SK-N-SH treated with all-trans-retinoic acid at 6 μM for 48 hours (cell line): ENCODE measurements at regions not wholly inside any gene's neighbourhood (a gene's known extent, or its start where the extent isn't known, plus 50 kb on each side); places are given as distances from the start of the nearest gene placed in this dataset.

Source experiments
- CSRNP3 ChIP-seq: fragments of 250-450 bp; sonication (Bioruptor Pico); IDR thresholded peaks from 2 replicates; pipeline ENCODE4 v1.5.1; 2021; ENCODE audit warnings: mild to moderate bottlenecking, moderate library complexity
- ESRRG ChIP-seq: fragments of 250-450 bp; sonication (Bioruptor Pico); IDR thresholded peaks from 2 replicates; pipeline ENCODE4 v1.6.1; 2021; ENCODE audit warnings: mild to moderate bottlenecking
- ISL1 ChIP-seq: fragments of 250-450 bp; sonication (Bioruptor Pico); IDR thresholded peaks from 2 replicates; pipeline ENCODE4 v2.1.2; 2022; ENCODE audit warnings: mild to moderate bottlenecking, moderate library complexity
- OSR1 ChIP-seq: fragments of 250-450 bp; sonication (Bioruptor Pico); IDR thresholded peaks from 2 replicates; pipeline ENCODE4 v1.8.0; 2022; ENCODE audit warnings: moderate library complexity, mild to moderate bottlenecking, inconsistent platforms
- PPARA ChIP-seq: fragments of 250-450 bp; sonication (Bioruptor Pico); IDR thresholded peaks from 2 replicates; pipeline ENCODE4 v1.5.0; 2020; ENCODE audit warnings: mild to moderate bottlenecking, borderline replicate concordance
- ZFP3 ChIP-seq: fragments of 250-450 bp; sonication (Bioruptor Pico); IDR thresholded peaks from 2 replicates; pipeline ENCODE4 v1.5.0; 2020; ENCODE audit warnings: mild to moderate bottlenecking, moderate library complexity
- ZFP30 ChIP-seq: fragments of 450-650 bp; formaldehyde crosslinking; IDR thresholded peaks from 2 replicates; pipeline ENCODE4 v1.5.0; 2022; ENCODE audit warnings: mild to moderate bottlenecking, moderate library complexity
- ZNF565 ChIP-seq: fragments of 450-650 bp; formaldehyde crosslinking; conservative IDR thresholded peaks from 2 replicates; pipeline ENCODE4 v1.5.0; 2020; ENCODE audit warnings: low read depth, mild to moderate bottlenecking, moderate library complexity

- no peak for TF ChIP-seq ZFP3 (CRISPR knock-in tag)
- no peak for TF ChIP-seq ISL1 (CRISPR knock-in tag)
- TF ChIP-seq ZNF565 (CRISPR knock-in tag): no peak
- TF ChIP-seq ESRRG: no peak
- no peak for TF ChIP-seq OSR1 (CRISPR knock-in tag)
- TF ChIP-seq PPARA (CRISPR knock-in tag): no peak
- no peak for TF ChIP-seq ZFP30 (CRISPR knock-in tag)
- no peak for TF ChIP-seq CSRNP3 (CRISPR knock-in tag)
These were observed 1222.1 kb upstream of the AUTS2 start for GRCh38 chr7:68376131-68376661.
